Spleen (tissue), 7 donors: ENCODE measurements at regions not wholly inside any gene's neighbourhood (a gene's known extent, or its start where the extent isn't known, plus 50 kb on each side); places are given as distances from the start of the nearest gene placed in this dataset.

ENCODE experiments used
- POLR2A ChIP-seq, 3 donors: fragments of 450-650 bp; IDR thresholded peaks; one replicate each; pipeline ENCODE4 v1.5.1; 2017; ENCODE audit warnings: antibody characterized with exemption in 3 of 3, mild to moderate bottlenecking in 1 of 3
- POLR2AphosphoS5 ChIP-seq, 3 donors: sonication (generic); formaldehyde crosslinking; IDR thresholded peaks; one replicate each; pipeline ENCODE4 v1.5.1; 2017; ENCODE audit warnings: antibody characterized with exemption in 3 of 3
- TF ChIP-seq, protein P1 (sequence below), 11 experiments: fragments of 200-600 bp in 7 of 11; fragments of 450-650 bp in 4 of 11; sonication (generic) in 4 of 11; IDR thresholded peaks in 8 of 11; conservative IDR thresholded peaks in 3 of 11; 1 replicate in 7 of 11; 2 replicates in 4 of 11; pipeline versions ENCODE4 v1.4.0 to v1.8.0; 2016 to 2021; ENCODE audit warnings: antibody characterized with exemption in 11 of 11, inconsistent platforms in 4 of 11, mild to moderate bottlenecking in 1 of 11
- donor health status: DM: no; HTN: no; CAD: no; lungs with moderate emphysema.
- donor health status: DM: no; HTN: no; CAD: no.
- donor health status: DM: no; HTN: no; CAD: no.

GRCh38 chr14:48417715-48418500 is 742.5 kb upstream of the MDGA2 start:
- no peak for TF ChIP-seq POLR2A (IDR thresholded peaks at IDR 0.05)
- TF ChIP-seq, protein P1, sequence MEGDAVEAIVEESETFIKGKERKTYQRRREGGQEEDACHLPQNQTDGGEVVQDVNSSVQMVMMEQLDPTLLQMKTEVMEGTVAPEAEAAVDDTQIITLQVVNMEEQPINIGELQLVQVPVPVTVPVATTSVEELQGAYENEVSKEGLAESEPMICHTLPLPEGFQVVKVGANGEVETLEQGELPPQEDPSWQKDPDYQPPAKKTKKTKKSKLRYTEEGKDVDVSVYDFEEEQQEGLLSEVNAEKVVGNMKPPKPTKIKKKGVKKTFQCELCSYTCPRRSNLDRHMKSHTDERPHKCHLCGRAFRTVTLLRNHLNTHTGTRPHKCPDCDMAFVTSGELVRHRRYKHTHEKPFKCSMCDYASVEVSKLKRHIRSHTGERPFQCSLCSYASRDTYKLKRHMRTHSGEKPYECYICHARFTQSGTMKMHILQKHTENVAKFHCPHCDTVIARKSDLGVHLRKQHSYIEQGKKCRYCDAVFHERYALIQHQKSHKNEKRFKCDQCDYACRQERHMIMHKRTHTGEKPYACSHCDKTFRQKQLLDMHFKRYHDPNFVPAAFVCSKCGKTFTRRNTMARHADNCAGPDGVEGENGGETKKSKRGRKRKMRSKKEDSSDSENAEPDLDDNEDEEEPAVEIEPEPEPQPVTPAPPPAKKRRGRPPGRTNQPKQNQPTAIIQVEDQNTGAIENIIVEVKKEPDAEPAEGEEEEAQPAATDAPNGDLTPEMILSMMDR (IDR thresholded peaks at IDR 0.05 in 8 of 11, conservative IDR thresholded peaks at IDR 0.05 in 3 of 11) = no peak
- no peak for TF ChIP-seq POLR2AphosphoS5 (IDR thresholded peaks at IDR 0.05)
